Bronchial epithelial cell (primary cell): ENCODE measurements at regions not wholly inside any gene's neighbourhood (a gene's known extent, or its start where the extent isn't known, plus 50 kb on each side); places are given as distances from the start of the nearest gene placed in this dataset.
A peak's percentile ranks its signal among the peaks of the same experiment; 100 is the strongest.
"Not testable (repeated sequence)": the region's sequence is repeated elsewhere in the genome, so short reads cannot be mapped to it uniquely, and the experiment has no call there.

Experiments
- DNase-seq: peaks from one replicate; pipeline ENCODE4 v3.0.0-alpha.2; 2010; ENCODE audit warnings: low read depth
- FAIRE-seq: peaks from 2 replicates; lab custom pipeline; 2011; peaks lifted over from hg19 to GRCh38; lab: Jason Lieb, UNC
- H3K27me3 ChIP-seq: 2 replicates; pipeline ENCODE4 v1.5.1; 2011; ENCODE audit warnings: low read length; ENCODE audit not compliant: control insufficient read depth, insufficient read depth
- H3K36me3 ChIP-seq: 2 replicates; pipeline ENCODE4 v1.5.1; 2011; ENCODE audit warnings: low read length; ENCODE audit not compliant: control insufficient read depth, insufficient read depth
- H3K4me3 ChIP-seq: 2 replicates; pipeline ENCODE4 v1.5.1; 2011; ENCODE audit warnings: mild to moderate bottlenecking, low read depth, low read length, control low read depth
- CTCF ChIP-seq: IDR thresholded peaks from 2 replicates; pipeline ENCODE4 v1.5.1; 2011; ENCODE audit warnings: mild to moderate bottlenecking, moderate library complexity, low read length, control low read depth, inconsistent platforms; ENCODE audit not compliant: insufficient read depth, severe bottlenecking

- no peak for TF ChIP-seq CTCF
- H3K27me3 ChIP-seq = peaks cover 2% of the 10 kb centered on the region
- no peaks in the 10 kb centered on the region for H3K36me3 ChIP-seq
- DNase-seq = no peak
- H3K4me3 ChIP-seq = no peak overlapping the region
- no peak for FAIRE-seq
These were observed 480.4 kb downstream of the PLPP3 start for GRCh38 chr1:56098946-56099345.

- no peaks in the 10 kb centered on the region for H3K36me3 ChIP-seq
- H3K4me3 ChIP-seq = no peak overlapping the region
- no peak for FAIRE-seq
- no peak for DNase-seq
- TF ChIP-seq CTCF = no peak
- peaks cover 2% of the 10 kb centered on the region for H3K27me3 ChIP-seq
These were observed 481.6 kb downstream of the PLPP3 start for GRCh38 chr1:56097713-56098112.

GRCh38 chr1:56095696-56096665 lies 483.4 kb downstream of the PLPP3 start:
- Histone ChIP-seq H3K27me3 (no peaks in the 10 kb centered on the region), H3K36me3 (no peaks in the 10 kb centered on the region), H3K4me3 (no peak overlapping the region)
- DNase-seq (no peak), FAIRE-seq (peak; percentile 23)
- TF ChIP-seq CTCF = no peak

GRCh38 chr1:56094168-56094567 lies 485.2 kb downstream of the PLPP3 start:
- FAIRE-seq (no peak), DNase-seq (no peak)
- H3K36me3 ChIP-seq = no peaks in the 10 kb centered on the region
- TF ChIP-seq CTCF = no peak
- H3K4me3 ChIP-seq = no peak overlapping the region
- H3K27me3 ChIP-seq = no peaks in the 10 kb centered on the region

GRCh38 chr1:56092684-56093570 lies 486.4 kb downstream of the PLPP3 start:
- TF ChIP-seq CTCF = no peak
- H3K36me3 ChIP-seq = no peaks in the 10 kb centered on the region
- no peak overlapping the region for H3K4me3 ChIP-seq
- H3K27me3 ChIP-seq = no peaks in the 10 kb centered on the region
- DNase-seq (no peak), FAIRE-seq (no peak)

- not testable (repeated sequence) for H3K4me3 ChIP-seq, DNase-seq, H3K27me3 ChIP-seq, H3K36me3 ChIP-seq, FAIRE-seq
These were observed 489.5 kb downstream of the PLPP3 start for GRCh38 chr1:56089826-56090225.
